ENCODE measurements at regions not wholly inside any gene's neighbourhood (a gene's known extent, or its start where the extent isn't known, plus 50 kb on each side); places are given as distances from the start of the nearest gene placed in this dataset.

- Histone ChIP-seq H3K27me3 (ENCODE audit: control insufficient read depth, insufficient read depth, low read length) (peaks cover 3% of the 10 kb centered on the region), H3K4me3 (ENCODE audit: low read length) (no peak overlapping the region), H3K27ac (ENCODE audit: low read depth, low read length) (no peak overlapping the region), H3K9ac (ENCODE audit: low read length) (no peak overlapping the region), H3K4me1 (ENCODE audit: control insufficient read depth, insufficient read depth, low read length) (no peaks in the 10 kb centered on the region), H3K36me3 (ENCODE audit: control insufficient read depth, insufficient read depth, low read length) (no peaks in the 10 kb centered on the region)
Measured at GRCh38 chr13:30017880-30018279, 167.5 kb upstream of the UBL3 start.

- Histone ChIP-seq H3K4me1 (ENCODE audit: control insufficient read depth, insufficient read depth, low read length) (no peaks in the 10 kb centered on the region), H3K27ac (ENCODE audit: low read depth, low read length) (no peak overlapping the region), H3K4me3 (ENCODE audit: low read length) (no peak overlapping the region), H3K9ac (ENCODE audit: low read length) (no peak overlapping the region), H3K36me3 (ENCODE audit: control insufficient read depth, insufficient read depth, low read length) (no peaks in the 10 kb centered on the region), H3K27me3 (ENCODE audit: control insufficient read depth, insufficient read depth, low read length) (peaks cover 3% of the 10 kb centered on the region)
Measured at GRCh38 chr13:30016398-30016797, 166.0 kb upstream of the UBL3 start.

GRCh38 chr13:30009411-30009810, 159.0 kb upstream of the UBL3 start:
- Histone ChIP-seq H3K9ac (ENCODE audit: low read length) (no peak overlapping the region), H3K27me3 (ENCODE audit: control insufficient read depth, insufficient read depth, low read length) (no peaks in the 10 kb centered on the region), H3K27ac (ENCODE audit: low read depth, low read length) (no peak overlapping the region), H3K36me3 (ENCODE audit: control insufficient read depth, insufficient read depth, low read length) (no peaks in the 10 kb centered on the region), H3K4me1 (ENCODE audit: control insufficient read depth, insufficient read depth, low read length) (no peaks in the 10 kb centered on the region), H3K4me3 (ENCODE audit: low read length) (no peak overlapping the region)

DNA sequence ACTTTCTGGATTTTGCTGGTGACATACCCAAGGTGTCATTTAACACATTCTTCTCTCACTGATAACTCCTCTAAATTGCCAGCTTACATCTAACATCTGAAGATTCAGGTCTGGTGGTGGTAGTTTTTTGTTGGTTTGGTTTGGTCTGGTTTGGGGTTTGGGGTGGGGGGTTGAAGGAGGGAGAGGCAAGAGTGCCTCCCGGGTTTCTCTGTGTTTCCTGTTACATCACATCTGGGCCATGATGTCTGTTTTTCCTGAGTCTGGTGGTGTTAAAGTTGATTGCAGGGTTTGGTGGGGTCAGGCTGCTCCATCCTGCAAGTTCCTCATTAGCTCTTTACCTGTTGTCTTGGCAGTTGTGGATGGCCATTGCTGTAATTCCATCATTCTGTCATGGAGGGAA, 155.8 kb upstream of the UBL3 start:
- no peak overlapping the region for H3K4me3 ChIP-seq (ENCODE audit: low read length)

GRCh38 chr13:30004204-30004603, 153.8 kb upstream of the UBL3 start:
- no peaks in the 10 kb centered on the region for H3K36me3 ChIP-seq (ENCODE audit: control insufficient read depth, insufficient read depth, low read length)
- no peaks in the 10 kb centered on the region for H3K27me3 ChIP-seq (ENCODE audit: control insufficient read depth, insufficient read depth, low read length)
- no peak overlapping the region for H3K4me3 ChIP-seq (ENCODE audit: low read length)
- H3K4me1 ChIP-seq (ENCODE audit: control insufficient read depth, insufficient read depth, low read length): no peaks in the 10 kb centered on the region
- no peak overlapping the region for H3K27ac ChIP-seq (ENCODE audit: low read depth, low read length)
- H3K9ac ChIP-seq (ENCODE audit: low read length): no peak overlapping the region

More for the DNA sequence above, 155.8 kb upstream of the UBL3 start:
- Histone ChIP-seq H3K9ac (ENCODE audit: low read length) (no peak overlapping the region), H3K27ac (ENCODE audit: low read depth, low read length) (no peak overlapping the region), H3K27me3 (ENCODE audit: control insufficient read depth, insufficient read depth, low read length) (no peaks in the 10 kb centered on the region), H3K36me3 (ENCODE audit: control insufficient read depth, insufficient read depth, low read length) (no peaks in the 10 kb centered on the region), H3K4me1 (ENCODE audit: control insufficient read depth, insufficient read depth, low read length) (no peaks in the 10 kb centered on the region)

GRCh38 chr13:30002577-30002976, 152.2 kb upstream of the UBL3 start:
- Histone ChIP-seq H3K9ac (ENCODE audit: low read length) (no peak overlapping the region), H3K27me3 (ENCODE audit: control insufficient read depth, insufficient read depth, low read length) (no peaks in the 10 kb centered on the region), H3K4me3 (ENCODE audit: low read length) (no peak overlapping the region), H3K27ac (ENCODE audit: low read depth, low read length) (no peak overlapping the region), H3K36me3 (ENCODE audit: control insufficient read depth, insufficient read depth, low read length) (no peaks in the 10 kb centered on the region), H3K4me1 (ENCODE audit: control insufficient read depth, insufficient read depth, low read length) (no peaks in the 10 kb centered on the region)

DNA sequence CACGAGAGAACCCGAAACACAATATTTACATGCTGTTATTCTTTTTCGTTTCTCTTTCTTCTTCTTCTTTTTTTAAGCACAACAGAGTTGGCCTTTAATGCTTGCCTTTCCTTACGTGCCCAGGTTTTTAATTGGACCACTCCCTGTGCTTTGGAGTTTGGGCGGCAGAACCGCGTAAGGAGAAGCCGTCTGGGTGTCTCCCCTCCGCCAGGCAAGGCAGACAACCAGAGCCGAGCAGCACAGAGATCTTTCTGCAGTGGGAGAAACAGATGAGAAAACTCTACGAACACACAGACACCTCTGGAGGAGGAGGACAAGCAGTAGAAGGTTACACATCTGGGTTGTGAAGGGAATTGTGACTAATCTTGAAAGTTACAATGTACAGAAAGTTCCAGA, 150.0 kb upstream of the UBL3 start:
- Histone ChIP-seq H3K9ac (ENCODE audit: low read length) (no peak overlapping the region), H3K4me1 (ENCODE audit: control insufficient read depth, insufficient read depth, low read length) (no peaks in the 10 kb centered on the region), H3K27me3 (ENCODE audit: control insufficient read depth, insufficient read depth, low read length) (no peaks in the 10 kb centered on the region), H3K4me3 (ENCODE audit: low read length) (no peak overlapping the region), H3K36me3 (ENCODE audit: control insufficient read depth, insufficient read depth, low read length) (no peaks in the 10 kb centered on the region), H3K27ac (ENCODE audit: low read depth, low read length) (no peak overlapping the region)

DNA sequence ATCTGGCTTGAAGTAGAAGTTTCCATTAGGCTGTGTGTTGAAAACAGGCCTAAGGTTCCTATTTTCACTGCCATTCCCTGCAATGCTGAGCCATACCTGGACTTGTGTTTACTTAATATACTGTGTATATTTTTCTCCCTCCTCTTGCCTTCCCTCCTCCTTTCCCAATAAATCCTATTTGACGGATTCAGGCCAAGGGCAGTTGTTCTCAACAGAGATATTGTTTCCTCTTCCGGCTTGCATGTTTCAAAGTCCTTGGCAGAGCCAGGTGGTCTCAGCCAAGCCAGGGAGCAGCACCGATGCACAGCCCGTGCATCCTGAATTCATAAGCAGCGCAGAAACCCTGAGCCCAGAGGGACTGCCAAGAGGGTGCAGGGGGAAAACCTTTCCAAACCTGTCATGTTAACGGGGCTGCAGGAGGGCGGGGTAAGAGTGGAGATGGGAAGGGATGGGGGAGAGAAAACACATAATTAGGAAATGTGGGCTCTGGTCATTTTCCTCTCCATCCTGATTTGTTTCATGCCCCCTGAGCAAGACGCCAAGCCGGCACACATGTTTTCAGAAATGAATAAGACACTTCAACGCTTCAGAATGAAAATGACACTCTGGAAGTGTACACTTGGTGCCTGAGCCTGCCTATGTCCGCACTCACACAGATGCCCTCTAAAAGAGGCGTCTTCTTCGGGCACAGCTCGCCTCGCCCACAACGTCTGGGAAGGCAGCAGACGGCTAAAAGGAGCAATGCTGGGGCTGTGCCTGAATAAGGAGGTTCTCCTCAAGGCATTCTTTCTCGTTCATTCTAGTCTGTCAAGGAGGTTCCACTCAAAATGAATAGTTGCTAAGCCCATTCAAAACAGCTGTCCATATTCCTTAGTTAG, 149.3 kb upstream of the UBL3 start:
- Histone ChIP-seq H3K9ac (ENCODE audit: low read length) (no peak overlapping the region), H3K27ac (ENCODE audit: low read depth, low read length) (no peak overlapping the region), H3K36me3 (ENCODE audit: control insufficient read depth, insufficient read depth, low read length) (no peaks in the 10 kb centered on the region), H3K4me1 (ENCODE audit: control insufficient read depth, insufficient read depth, low read length) (no peaks in the 10 kb centered on the region), H3K4me3 (ENCODE audit: low read length) (no peak overlapping the region), H3K27me3 (ENCODE audit: control insufficient read depth, insufficient read depth, low read length) (no peaks in the 10 kb centered on the region)

DNA sequence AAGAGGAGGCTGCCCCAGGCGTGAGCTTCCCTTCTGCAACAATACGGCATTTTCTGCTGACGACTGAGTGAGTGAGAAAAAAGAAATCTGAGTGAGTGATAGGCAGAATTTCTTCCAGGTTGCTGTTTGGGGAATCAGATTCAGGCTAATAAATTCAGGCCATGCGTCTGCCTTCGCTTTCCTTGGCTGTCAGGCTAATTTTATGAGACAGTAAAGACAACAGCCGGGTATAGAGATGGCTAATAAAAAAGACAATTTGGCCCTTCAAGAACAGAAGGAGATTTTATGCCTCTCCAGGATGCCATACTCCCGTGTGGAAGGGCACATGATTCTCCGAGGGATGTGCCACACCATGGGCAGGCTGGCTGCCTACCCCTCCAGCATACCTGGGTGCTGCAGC, 145.9 kb upstream of the UBL3 start:
- H3K4me1 ChIP-seq (ENCODE audit: control insufficient read depth, insufficient read depth, low read length): no peaks in the 10 kb centered on the region
- no peak overlapping the region for H3K9ac ChIP-seq (ENCODE audit: low read length)
- H3K36me3 ChIP-seq (ENCODE audit: control insufficient read depth, insufficient read depth, low read length): no peaks in the 10 kb centered on the region
- H3K27ac ChIP-seq (ENCODE audit: low read depth, low read length): no peak overlapping the region
- no peak overlapping the region for H3K4me3 ChIP-seq (ENCODE audit: low read length)
- no peaks in the 10 kb centered on the region for H3K27me3 ChIP-seq (ENCODE audit: control insufficient read depth, insufficient read depth, low read length)

- Histone ChIP-seq H3K36me3 (ENCODE audit: control insufficient read depth, insufficient read depth, low read length) (no peaks in the 10 kb centered on the region), H3K4me3 (ENCODE audit: low read length) (no peak overlapping the region), H3K27ac (ENCODE audit: low read depth, low read length) (no peak overlapping the region), H3K27me3 (ENCODE audit: control insufficient read depth, insufficient read depth, low read length) (no peaks in the 10 kb centered on the region), H3K4me1 (ENCODE audit: control insufficient read depth, insufficient read depth, low read length) (no peaks in the 10 kb centered on the region), H3K9ac (ENCODE audit: low read length) (no peak overlapping the region)
Measured at GRCh38 chr13:29994911-29995595, 144.6 kb upstream of the UBL3 start.

DNA sequence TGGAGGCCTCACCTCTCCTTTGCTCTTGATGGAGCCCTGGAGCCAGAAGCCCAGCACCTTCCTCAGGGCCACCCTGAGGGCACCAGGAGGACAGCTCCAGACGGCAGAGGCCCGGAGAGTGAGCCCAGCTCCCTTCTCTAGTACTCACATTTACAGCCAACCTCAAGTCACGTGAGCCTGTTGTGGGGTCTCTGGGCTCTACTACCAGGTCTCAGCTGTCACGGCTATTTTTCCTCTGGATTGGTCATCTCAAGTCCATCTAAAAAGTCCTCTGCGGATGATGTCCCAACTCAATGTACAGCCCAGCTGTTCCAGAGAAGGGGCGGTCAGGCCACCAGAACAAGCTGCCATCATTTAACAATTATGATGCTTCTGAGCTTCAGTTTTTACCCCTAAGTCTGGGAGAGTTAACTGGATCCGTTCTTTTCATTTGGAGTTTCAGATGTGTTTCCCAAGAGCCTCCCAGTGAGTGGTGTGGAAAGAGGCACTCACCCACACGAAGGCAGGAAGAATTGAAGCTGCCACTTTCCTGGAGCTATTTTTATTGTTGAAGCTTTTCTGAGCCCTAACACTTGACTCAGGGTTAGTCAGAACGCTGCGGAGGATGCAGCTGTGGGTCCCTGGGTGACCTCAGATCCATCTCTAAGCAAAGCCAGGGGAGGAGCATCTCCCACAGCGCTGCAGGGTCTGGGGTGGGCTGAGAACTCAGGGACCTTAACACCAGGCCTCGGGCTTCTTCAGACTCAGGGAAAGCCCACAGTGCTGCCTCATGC, 143.5 kb upstream of the UBL3 start:
- Histone ChIP-seq H3K4me3 (ENCODE audit: low read length) (no peak overlapping the region), H3K36me3 (ENCODE audit: control insufficient read depth, insufficient read depth, low read length) (no peaks in the 10 kb centered on the region), H3K9ac (ENCODE audit: low read length) (no peak overlapping the region), H3K4me1 (ENCODE audit: control insufficient read depth, insufficient read depth, low read length) (no peaks in the 10 kb centered on the region), H3K27me3 (ENCODE audit: control insufficient read depth, insufficient read depth, low read length) (no peaks in the 10 kb centered on the region), H3K27ac (ENCODE audit: low read depth, low read length) (no peak overlapping the region)

DNA sequence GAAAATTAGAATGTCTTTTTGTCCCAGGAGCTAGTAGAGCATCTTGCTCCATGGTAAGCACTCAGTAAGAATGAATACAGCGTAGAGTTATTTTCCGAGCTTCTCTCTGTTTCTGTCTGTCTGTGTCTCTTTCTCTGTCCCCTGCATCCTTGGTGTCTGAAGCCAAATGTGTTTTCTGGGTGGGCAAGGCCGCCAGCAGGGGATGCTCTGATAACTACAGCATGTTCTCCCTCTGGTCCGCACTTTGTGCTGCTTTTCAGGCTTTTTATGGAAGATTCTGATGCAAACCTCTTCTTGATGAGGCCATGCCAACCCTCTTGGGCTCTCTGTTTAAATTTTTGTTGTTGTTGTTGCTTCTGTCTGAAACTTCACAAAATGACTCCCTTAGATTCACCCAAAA, 142.8 kb upstream of the UBL3 start:
- no peaks in the 10 kb centered on the region for H3K36me3 ChIP-seq (ENCODE audit: control insufficient read depth, insufficient read depth, low read length)
- H3K27me3 ChIP-seq (ENCODE audit: control insufficient read depth, insufficient read depth, low read length): no peaks in the 10 kb centered on the region
- H3K27ac ChIP-seq (ENCODE audit: low read depth, low read length): no peak overlapping the region
- H3K4me3 ChIP-seq (ENCODE audit: low read length): no peak overlapping the region
- no peaks in the 10 kb centered on the region for H3K4me1 ChIP-seq (ENCODE audit: control insufficient read depth, insufficient read depth, low read length)
- no peak overlapping the region for H3K9ac ChIP-seq (ENCODE audit: low read length)

Measured in rectal smooth muscle tissue (tissue), 1 donor.